HG03378 (cell line): ENCODE measurements at regions not wholly inside any gene's neighbourhood (a gene's known extent, or its start where the extent isn't known, plus 50 kb on each side); places are given as distances from the start of the nearest gene placed in this dataset.
"Not testable (repeated sequence)": the region's sequence is repeated elsewhere in the genome, so short reads cannot be mapped to it uniquely, and the experiment has no call there.

Experiments
- ATAC-seq: cut with Tn5 transposase; IDR thresholded peaks from one replicate; pipeline ENCODE4 v1.9.1; 2021; ENCODE audit warnings: mild to moderate bottlenecking, moderate library complexity; ENCODE audit not compliant: unreplicated experiment

- ATAC-seq, result no peak
Measured at GRCh38 chr9:22216730-22217172, 207.6 kb upstream of the CDKN2B start.

DNA sequence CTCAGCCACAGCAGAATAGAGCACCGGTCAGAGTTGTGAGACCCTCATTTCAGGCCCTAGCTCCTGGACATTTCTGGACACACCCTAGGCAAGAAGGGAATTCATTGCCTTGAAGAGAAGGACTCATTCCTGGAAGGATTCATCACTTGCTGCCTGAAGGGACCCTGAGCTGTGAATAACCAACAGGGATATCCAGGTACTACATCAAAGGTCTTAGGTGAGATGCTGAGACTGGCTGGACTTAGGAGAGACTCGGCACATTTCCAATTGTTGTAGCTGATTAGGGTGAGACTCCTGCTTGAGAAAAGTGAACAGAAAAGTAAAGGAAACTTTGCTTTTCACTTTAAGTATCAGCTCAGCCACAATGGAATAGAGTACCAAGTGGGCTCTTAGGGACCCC is 208.1 kb upstream of the CDKN2B start:
- no peak for ATAC-seq

- not testable (repeated sequence) for ATAC-seq
Measured at GRCh38 chr9:22225856-22226255, 216.8 kb upstream of the CDKN2B start.

DNA sequence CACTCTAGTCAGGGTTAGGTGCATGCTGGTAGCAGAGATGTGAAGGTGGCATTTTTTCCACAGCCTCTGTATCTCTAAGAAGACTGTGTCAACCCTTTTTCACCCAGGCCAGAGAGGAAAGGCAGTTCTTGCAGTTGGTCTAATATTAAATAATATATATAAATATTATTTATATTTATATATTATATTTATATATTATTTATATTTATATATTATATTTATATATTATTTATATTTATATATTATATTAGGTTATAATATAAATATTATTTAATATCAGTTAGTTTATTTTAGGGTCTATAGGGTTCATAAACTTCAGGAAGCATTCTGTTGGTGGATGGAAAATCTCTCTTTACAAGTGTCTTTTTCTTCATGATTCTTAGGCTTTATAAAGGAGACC is 218.6 kb upstream of the DMRTA1 start:
- no peak for ATAC-seq

- no peak for ATAC-seq
Measured at GRCh38 chr9:22228542-22228941, 218.1 kb upstream of the DMRTA1 start.

- no peak for ATAC-seq
Measured at GRCh38 chr9:22229069-22229468, 217.6 kb upstream of the DMRTA1 start.

GRCh38 chr9:22231309-22231708 is 215.3 kb upstream of the DMRTA1 start:
- not testable (repeated sequence) for ATAC-seq

- no peak for ATAC-seq
Measured at GRCh38 chr9:22232971-22233370, 213.7 kb upstream of the DMRTA1 start.

- no peak for ATAC-seq
Measured at GRCh38 chr9:22237497-22238363, 208.9 kb upstream of the DMRTA1 start.

DNA sequence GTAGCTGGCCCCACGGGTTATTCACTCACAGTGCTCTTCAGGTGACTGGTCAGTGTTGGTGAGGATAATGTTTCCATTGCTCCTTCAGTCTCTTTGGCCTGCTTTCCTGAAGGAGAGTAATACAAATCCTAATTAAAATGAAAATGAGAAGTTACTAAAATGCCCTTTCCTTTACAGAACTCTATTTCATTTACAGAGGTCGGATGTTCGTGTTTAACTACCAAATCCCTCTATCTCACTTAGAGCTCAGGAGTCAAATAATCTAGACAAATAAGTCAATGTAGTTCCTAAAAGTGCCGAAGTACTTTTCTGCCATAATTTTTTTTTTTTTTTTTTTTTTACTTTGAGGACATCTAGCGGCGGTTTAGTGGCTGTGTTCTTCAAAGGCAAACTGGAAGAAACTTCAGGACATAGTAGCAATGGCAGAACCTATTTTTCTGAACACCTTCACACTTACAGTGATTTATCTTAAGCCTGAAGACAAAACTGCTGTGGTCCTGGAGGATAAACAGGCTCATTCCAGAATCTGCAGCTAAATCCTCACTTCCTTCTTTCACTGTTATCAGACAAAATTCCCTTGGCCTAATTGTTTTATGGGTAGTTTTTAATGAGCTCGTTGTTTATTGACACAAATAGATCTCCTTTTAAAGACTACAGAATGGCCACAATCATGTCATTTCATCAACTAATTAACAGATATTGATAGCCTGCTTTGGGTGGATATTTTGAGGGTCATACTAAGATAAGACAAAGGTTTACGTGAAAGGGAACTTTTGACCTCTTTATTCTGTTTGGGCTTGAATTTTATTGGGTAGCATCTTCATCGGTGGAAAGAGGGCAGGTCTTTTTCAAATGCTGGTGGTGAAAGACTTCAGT is 207.6 kb upstream of the DMRTA1 start:
- ATAC-seq, result no peak

- ATAC-seq, result peak; percentile 93
Measured at GRCh38 chr9:22240619-22241018, 206.0 kb upstream of the DMRTA1 start.

DNA sequence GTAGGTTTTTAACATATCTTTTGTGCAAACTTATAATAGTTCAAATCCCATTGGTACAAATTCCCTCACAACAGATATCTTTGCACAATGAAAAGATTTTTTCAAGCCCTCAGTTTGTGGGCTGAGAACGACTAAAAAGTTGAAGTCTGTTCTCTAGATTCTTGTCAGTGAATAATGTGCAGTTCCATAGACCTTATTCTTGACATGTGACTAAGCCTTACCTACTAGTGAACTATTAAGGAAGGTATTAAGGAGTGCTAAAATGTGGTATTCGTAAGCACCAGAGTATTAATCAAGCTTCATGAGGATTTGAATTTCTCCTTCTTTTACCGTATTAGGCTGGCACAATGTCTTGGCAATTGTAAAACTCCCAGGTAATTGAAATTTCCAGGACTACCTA is 205.6 kb upstream of the DMRTA1 start:
- ATAC-seq, result peak; percentile 18

GRCh38 chr9:22241611-22242010 is 205.0 kb upstream of the DMRTA1 start:
- ATAC-seq, result no peak

DNA sequence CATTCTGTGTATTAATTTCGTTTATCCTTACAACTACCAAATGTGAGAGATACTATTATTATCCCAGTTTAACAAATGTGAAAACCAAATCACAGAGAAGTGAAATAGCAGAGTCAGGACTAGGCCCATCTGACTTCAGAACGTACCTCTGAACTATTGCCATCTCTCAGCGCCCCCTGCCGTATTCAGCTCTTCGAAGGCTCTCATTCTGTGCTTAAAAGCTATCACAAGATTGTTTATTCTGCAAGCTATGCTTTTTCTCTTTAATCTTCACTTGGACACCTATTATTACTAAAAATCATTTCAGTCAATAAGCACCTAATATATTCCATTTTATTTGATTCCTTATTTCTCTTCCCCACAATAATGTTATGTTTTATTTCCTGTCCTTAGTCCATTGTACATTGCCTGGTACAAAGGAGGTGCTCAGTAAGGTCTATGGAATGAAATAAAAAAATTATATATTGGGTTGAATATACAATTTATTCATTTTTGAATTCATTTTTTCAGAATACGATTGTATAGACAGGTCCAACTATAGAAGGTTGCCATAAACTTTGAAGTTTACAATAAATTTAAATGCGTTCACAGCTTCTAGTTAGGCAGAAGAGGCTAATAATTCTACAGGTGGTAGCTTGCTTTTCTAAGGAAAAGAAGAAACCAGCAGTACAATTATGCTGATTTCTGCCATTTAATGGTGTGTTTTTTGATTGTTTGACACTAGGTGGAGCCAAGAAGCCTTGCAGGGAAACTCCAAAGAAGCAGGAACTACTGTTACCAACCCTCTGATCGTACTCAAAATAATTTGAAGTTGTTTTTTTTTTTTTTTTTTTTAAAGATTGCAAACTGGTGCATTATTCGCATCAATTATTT is 202.2 kb upstream of the DMRTA1 start:
- peak; percentile 46 for ATAC-seq

DNA sequence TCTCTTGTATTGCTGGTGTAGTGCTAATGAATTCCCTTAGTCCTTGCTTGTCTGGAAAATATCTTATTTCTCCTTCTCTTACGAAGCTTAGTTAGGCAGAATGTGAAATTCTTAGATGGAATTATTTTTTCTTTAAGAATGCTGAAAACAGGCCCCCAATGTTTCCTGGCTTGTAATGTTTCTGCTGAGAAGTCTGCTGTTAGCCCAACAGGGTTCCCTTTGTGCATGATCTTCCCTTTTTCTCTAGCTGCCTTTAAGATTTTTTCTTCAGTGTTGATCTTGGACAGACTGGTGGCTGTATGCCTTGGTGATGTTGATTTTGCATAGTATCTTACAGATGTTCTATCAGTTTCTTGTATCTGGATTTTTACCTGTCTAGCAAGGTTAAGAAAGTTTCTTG is 191.3 kb upstream of the DMRTA1 start:
- no peak for ATAC-seq

DNA sequence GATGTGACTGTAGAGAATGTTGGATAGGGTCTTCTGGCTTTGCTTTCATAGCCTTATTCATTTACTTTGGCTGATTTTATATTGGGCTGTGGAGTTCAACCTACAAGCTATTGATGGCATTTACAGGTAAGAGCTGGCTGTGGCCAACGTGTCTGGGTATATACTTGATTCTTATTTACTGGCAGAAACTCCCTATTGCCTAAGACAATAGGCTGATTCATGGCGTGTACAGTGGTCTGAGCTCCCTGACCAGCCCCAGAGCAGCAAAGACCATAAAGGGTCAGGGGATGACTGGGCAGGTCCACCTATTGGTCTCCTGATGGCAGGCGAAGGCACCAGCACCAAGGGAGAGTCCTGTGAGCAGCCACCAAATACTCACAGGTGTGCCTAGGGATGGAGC is 190.2 kb upstream of the DMRTA1 start:
- no peak for ATAC-seq

- ATAC-seq, result no peak
Measured at GRCh38 chr9:22257026-22257816, 189.4 kb upstream of the DMRTA1 start.

DNA sequence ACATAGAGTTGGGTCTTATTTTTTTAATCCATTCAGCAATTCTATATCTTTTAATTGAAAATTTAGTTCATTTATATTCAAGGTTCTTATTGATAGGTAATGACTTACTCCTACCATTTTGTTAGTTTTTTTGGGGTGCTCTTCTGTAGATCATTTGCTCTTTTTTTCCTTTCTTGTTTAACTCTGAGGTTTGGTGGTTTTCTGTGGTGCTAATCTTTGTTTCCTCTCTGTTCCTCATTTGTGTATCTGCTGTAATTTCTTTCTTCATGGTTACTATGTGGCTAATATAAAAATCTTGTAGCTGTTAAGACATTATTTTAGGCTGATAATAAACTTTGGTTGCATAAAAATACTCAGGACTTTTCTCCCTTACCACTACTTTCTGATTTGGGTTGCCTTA is 181.6 kb upstream of the DMRTA1 start:
- no peak for ATAC-seq

GRCh38 chr9:22265534-22265933 is 181.1 kb upstream of the DMRTA1 start:
- ATAC-seq, result no peak

DNA sequence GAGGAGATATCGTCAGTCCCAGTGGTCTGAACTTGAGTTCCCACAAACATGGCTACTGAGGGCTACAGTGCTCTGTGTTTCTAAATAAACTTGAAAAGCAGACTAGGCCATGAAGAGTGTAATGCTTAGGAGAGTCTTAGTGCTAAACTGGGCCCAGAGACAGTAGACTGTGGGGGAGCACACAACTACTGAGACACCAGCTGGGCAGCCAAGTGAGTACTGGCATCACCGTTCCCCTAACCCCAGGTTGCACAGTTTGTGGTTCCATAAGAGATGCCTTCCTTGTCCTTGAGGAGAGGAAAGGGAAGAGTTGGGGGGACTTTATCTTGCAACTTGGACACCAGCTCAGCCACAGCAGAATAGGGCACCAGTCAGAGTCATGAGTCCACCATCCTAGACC is 172.1 kb upstream of the DMRTA1 start:
- no peak for ATAC-seq
